H1 (cell line): ENCODE measurements at regions not wholly inside any gene's neighbourhood (a gene's known extent, or its start where the extent isn't known, plus 50 kb on each side); places are given as distances from the start of the nearest gene placed in this dataset.

Experiments used
- EZH2 ChIP-seq: fragments of 200-600 bp; sonication (generic); IDR thresholded peaks from 2 replicates; pipeline ENCODE4 v1.7.1; 2012; ENCODE audit warnings: low read depth, mild to moderate bottlenecking, moderate library complexity, low read length, inconsistent platforms; ENCODE audit not compliant: severe bottlenecking
- POLR2AphosphoS5 ChIP-seq: IDR thresholded peaks from 2 replicates; pipeline ENCODE4 v1.6.1; 2011; ENCODE audit warnings: low read depth, low read length
- YY1 ChIP-seq: IDR thresholded peaks from 2 replicates; pipeline ENCODE4 v1.6.1; 2011; ENCODE audit warnings: low read depth, mild to moderate bottlenecking, low read length
- TF ChIP-seq, protein P1 (sequence below), 3 experiments: IDR thresholded peaks; 1 replicate in 2 of 3; 2 replicates in 1 of 3; pipeline versions ENCODE4 v1.5.1 to v1.6.1; 2011; ENCODE audit warnings: low read length in 3 of 3, mild to moderate bottlenecking in 3 of 3, inconsistent platforms in 2 of 3, low read depth in 1 of 3, moderate library complexity in 1 of 3; ENCODE audit not compliant: insufficient read depth in 1 of 3; ENCODE audit errors: control extremely low read depth in 1 of 3

DNA sequence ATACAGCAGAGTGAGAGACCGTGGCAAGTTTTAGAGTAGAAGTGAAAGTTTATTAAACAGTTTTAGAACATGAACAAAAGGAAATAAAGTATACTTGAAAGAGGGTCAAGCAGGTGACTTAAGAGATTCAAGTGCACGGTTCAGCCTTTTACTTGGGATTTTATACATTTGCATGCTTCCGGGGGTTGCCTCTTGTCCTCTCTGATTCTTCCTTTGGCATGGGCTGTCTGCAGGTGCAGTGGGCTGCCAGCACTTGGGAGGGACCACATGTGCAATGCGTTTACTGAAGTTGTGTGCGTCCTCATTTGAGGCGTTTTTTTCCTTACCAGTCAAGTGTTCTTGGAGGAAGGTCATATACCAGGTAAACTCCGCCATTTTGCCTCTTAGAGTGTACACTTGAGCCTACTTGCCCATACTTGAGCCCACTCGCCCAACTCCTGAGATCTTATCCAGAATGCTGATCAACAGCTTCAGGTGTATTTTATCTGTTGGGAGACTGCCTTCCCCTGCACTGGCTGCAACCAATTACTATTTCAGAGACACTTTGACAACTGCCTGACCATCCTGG is 195.2 kb downstream of the IRX5 start:
- TF ChIP-seq YY1 (no peak), EZH2 (no peak), POLR2AphosphoS5 (no peak)
- TF ChIP-seq, protein P1, sequence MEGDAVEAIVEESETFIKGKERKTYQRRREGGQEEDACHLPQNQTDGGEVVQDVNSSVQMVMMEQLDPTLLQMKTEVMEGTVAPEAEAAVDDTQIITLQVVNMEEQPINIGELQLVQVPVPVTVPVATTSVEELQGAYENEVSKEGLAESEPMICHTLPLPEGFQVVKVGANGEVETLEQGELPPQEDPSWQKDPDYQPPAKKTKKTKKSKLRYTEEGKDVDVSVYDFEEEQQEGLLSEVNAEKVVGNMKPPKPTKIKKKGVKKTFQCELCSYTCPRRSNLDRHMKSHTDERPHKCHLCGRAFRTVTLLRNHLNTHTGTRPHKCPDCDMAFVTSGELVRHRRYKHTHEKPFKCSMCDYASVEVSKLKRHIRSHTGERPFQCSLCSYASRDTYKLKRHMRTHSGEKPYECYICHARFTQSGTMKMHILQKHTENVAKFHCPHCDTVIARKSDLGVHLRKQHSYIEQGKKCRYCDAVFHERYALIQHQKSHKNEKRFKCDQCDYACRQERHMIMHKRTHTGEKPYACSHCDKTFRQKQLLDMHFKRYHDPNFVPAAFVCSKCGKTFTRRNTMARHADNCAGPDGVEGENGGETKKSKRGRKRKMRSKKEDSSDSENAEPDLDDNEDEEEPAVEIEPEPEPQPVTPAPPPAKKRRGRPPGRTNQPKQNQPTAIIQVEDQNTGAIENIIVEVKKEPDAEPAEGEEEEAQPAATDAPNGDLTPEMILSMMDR (IDR thresholded peaks at IDR 0.05; ENCODE audit: control extremely low read depth in 1 of 3, insufficient read depth in 1 of 3, low read depth in 1 of 3, low read length in 3 of 3): no peak
